GM10266 (cell line): ENCODE measurements at regions not wholly inside any gene's neighbourhood (a gene's known extent, or its start where the extent isn't known, plus 50 kb on each side); places are given as distances from the start of the nearest gene placed in this dataset.

Experiments
- DNase-seq: peaks from one replicate; pipeline ENCODE4 v3.0.0; 2012; ENCODE audit errors: extremely low spot score
- TF ChIP-seq, protein P1 (sequence below): IDR thresholded peaks from 2 replicates; pipeline ENCODE4 v1.5.1; 2012; ENCODE audit warnings: mild to moderate bottlenecking, low read depth; ENCODE audit not compliant: control insufficient read depth, insufficient read depth; ENCODE audit errors: missing control alignments

DNA sequence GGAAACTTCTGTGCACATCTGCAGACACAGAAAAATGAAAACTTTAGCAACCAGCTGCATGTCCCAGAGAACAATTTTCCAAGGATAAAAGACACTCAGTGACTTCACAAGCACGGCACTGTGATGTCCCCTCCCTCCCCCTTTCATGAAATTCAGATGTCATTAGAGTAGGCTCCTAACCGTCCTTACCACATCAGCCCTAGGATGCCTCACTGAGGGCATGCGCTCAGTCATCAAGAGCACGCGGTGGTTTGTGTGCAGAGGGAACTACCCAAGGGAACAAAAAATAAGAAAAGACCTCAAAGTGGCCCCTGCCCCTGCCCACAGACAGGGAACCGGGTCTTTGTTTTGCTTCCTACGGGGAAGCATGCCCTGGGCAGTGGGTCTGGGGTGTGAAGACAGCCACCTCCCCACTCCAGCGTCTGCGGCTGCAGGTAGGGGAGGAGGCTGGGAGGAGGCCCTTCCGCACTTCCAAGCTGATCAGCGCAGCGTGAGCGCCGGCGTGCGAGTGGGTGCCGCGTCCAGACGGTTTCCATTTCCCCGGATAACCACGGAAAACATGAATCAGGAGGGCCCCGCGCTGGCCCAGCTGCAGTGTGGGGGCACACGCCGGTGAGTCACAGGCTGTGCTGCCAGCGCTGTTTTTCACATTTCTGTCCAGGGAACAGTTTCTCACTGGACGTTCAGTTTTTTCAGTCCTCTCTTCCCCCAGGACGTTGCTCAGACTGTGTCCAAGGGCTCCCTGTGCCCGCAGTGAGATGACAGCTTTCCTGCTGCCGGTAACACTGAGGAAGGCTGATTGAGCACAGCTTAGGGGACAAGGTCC lies 70.6 kb downstream of the COPS8 start:
- TF ChIP-seq, protein P1, sequence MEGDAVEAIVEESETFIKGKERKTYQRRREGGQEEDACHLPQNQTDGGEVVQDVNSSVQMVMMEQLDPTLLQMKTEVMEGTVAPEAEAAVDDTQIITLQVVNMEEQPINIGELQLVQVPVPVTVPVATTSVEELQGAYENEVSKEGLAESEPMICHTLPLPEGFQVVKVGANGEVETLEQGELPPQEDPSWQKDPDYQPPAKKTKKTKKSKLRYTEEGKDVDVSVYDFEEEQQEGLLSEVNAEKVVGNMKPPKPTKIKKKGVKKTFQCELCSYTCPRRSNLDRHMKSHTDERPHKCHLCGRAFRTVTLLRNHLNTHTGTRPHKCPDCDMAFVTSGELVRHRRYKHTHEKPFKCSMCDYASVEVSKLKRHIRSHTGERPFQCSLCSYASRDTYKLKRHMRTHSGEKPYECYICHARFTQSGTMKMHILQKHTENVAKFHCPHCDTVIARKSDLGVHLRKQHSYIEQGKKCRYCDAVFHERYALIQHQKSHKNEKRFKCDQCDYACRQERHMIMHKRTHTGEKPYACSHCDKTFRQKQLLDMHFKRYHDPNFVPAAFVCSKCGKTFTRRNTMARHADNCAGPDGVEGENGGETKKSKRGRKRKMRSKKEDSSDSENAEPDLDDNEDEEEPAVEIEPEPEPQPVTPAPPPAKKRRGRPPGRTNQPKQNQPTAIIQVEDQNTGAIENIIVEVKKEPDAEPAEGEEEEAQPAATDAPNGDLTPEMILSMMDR: no peak
- DNase-seq: no peak

- TF ChIP-seq, protein P1: no peak
- DNase-seq: no peak
These were observed 71.4 kb downstream of the COPS8 start for GRCh38 chr2:237156857-237157779.

DNA sequence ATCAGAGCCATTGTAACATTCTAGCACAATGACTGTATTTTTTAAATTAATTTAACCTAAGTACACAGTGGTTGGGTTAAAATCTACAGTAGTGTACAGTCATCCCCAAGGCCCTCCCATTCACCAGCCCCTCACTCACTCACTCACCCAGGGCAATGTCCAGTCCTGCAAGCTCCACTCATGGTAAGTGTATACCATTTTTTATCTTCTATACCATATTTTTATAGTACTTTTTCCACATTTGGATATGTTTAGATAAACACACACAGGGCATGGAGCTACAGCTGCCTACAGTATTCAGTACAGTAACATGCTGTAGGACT lies 72.1 kb downstream of the COPS8 start:
- TF ChIP-seq, protein P1: no peak
- no peak for DNase-seq

DNA sequence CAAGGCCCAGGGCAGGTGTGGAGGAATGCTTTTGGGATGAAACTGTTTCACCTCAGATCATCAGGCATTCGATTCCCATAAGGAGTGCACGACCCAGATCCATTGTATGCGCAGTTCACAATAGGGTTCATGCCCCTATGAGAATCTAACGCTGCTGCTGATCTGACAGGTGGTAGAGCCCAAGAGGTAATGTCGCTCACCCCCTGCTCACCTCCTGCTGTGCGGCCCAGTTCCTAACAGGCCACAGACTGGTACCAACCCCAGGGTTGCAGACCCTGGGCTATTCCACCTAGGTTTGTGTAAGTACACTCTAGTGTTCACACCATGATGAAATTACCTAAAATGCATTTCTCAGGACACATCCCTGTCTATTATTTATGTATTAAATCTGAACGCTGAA lies 72.5 kb downstream of the COPS8 start:
- TF ChIP-seq, protein P1: no peak
- DNase-seq: no peak

DNA sequence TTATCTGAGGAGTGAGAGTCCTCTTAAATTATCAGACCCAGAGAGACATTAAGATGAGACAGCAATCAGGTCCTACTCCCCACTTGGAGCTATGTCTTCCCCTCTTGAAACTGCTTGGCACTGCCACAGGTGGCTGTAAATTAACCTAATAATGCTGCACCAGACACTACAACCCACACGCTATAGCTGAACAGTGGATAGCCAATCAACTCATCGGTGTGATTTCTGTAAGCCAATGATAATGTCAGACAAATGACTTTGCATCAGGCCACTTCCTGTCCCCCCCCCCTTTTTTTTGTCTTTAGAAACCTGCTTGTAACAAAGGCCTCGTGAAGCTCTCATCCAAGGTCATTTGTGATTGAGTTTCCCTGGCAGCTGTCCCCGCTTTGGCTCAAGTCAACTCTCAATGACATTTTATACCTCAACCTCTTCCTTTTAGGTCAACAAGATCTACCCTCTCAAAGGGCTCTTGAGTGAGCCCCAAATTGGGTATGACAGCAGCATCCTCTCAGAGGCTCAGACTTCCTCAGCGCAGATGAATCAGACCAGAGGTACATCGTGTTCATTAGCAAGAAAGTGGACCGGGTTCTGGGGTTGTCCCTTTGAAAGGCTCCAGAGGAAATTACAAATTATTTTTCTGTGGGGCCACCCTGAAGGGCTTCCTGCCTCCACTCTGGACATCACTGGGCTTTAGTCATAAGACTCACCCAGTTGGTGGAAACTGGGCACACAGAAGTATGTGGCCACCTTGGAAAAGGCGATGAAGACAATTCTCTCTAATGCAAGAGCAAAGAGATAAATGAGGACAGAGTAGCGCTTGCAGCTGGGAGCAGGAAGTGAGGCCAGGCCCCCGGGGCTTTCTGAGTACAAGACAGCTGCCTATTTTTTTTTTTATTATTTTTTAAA lies 73.6 kb downstream of the COPS8 start:
- no peak for DNase-seq
- TF ChIP-seq, protein P1: no peak

- DNase-seq: no peak
These were observed 74.7 kb downstream of the COPS8 start for GRCh38 chr2:237160271-237160919.

More at GRCh38 chr2:237160271-237160919, 74.7 kb downstream of the COPS8 start:
- TF ChIP-seq, protein P1: no peak
